Spleen (tissue), 7 donors: ENCODE measurements at regions not wholly inside any gene's neighbourhood (a gene's known extent, or its start where the extent isn't known, plus 50 kb on each side); places are given as distances from the start of the nearest gene placed in this dataset.

Source experiments
- CTCF ChIP-seq, 11 experiments: fragments of 200-600 bp in 7 of 11; fragments of 450-650 bp in 4 of 11; sonication (generic) in 4 of 11; IDR thresholded peaks in 8 of 11; conservative IDR thresholded peaks in 3 of 11; 1 replicate in 7 of 11; 2 replicates in 4 of 11; pipeline versions ENCODE4 v1.4.0 to v1.8.0; 2016 to 2021; ENCODE audit warnings: antibody characterized with exemption in 11 of 11, inconsistent platforms in 4 of 11, mild to moderate bottlenecking in 1 of 11
- POLR2A ChIP-seq, 3 donors: fragments of 450-650 bp; IDR thresholded peaks; one replicate each; pipeline ENCODE4 v1.5.1; 2017; ENCODE audit warnings: antibody characterized with exemption in 3 of 3, mild to moderate bottlenecking in 1 of 3
- donor health status: DM: no; HTN: no; CAD: no; lungs with moderate emphysema.
- donor health status: DM: no; HTN: no; CAD: no.
- donor health status: DM: no; HTN: no; CAD: no.

- TF ChIP-seq POLR2A (IDR thresholded peaks at IDR 0.05) (no peak), CTCF (IDR thresholded peaks at IDR 0.05 in 8 of 11, conservative IDR thresholded peaks at IDR 0.05 in 3 of 11) (no peak)
Observed at GRCh38 chr3:643376-643775, 446.8 kb downstream of the CHL1 start.
